ENCODE measurements at regions not wholly inside any gene's neighbourhood (a gene's known extent, or its start where the extent isn't known, plus 50 kb on each side); places are given as distances from the start of the nearest gene placed in this dataset.

GRCh38 chr10:78595269-78595619, 473.5 kb upstream of the ZMIZ1 start:
- TF ChIP-seq CTCF (conservative IDR thresholded peaks at IDR 0.05 in 1 of 2, IDR thresholded peaks at IDR 0.05 in 1 of 2; ENCODE audit: low read depth in 1 of 2, low read length in 2 of 2) (no peak), EZH2 (IDR thresholded peaks at IDR 0.05; ENCODE audit: low read length, missing control alignments) (no peak)
